Liver (tissue), 8 donors: ENCODE measurements at regions not wholly inside any gene's neighbourhood (a gene's known extent, or its start where the extent isn't known, plus 50 kb on each side); places are given as distances from the start of the nearest gene placed in this dataset.

Experiments
- DNase-seq: peaks from one replicate; pipeline ENCODE4 v3.0.0-alpha.2; 2017; ENCODE audit warnings: low spot score
- H3K27ac ChIP-seq, 2 donors: one replicate each; pipeline ENCODE4 v1.7.0; 2013; ENCODE audit warnings: inconsistent platforms in 2 of 2, low read length in 2 of 2, control low read depth in 1 of 2, low read depth in 1 of 2, mild to moderate bottlenecking in 1 of 2
- H3K27me3 ChIP-seq, 4 donors: one replicate each; pipeline versions ENCODE4 v1.6.1 to v1.7.0; 2013; ENCODE audit warnings: low read length in 3 of 4, inconsistent platforms in 1 of 4, mild to moderate bottlenecking in 1 of 4, moderate library complexity in 1 of 4; ENCODE audit not compliant: control insufficient read depth in 4 of 4, insufficient read depth in 4 of 4
- H3K36me3 ChIP-seq, 4 donors: one replicate each; pipeline versions ENCODE4 v1.6.1 to v1.7.0; 2013; ENCODE audit warnings: low read length in 3 of 4, mild to moderate bottlenecking in 3 of 4, low read depth in 1 of 4, moderate library complexity in 1 of 4; ENCODE audit not compliant: control insufficient read depth in 4 of 4, insufficient read depth in 3 of 4
- H3K4me1 ChIP-seq, 4 donors: one replicate each; pipeline versions ENCODE4 v1.6.1 to v1.7.0; 2013; ENCODE audit warnings: low read length in 3 of 4, mild to moderate bottlenecking in 3 of 4, moderate library complexity in 1 of 4; ENCODE audit not compliant: control insufficient read depth in 4 of 4, insufficient read depth in 4 of 4
- H3K4me3 ChIP-seq, 3 donors: one replicate each; pipeline versions ENCODE4 v1.6.1 to v1.7.0; 2013; ENCODE audit warnings: low read length in 3 of 3, control low read depth in 1 of 3, low read depth in 1 of 3, mild to moderate bottlenecking in 1 of 3
- H3K9ac ChIP-seq, 2 donors: one replicate each; pipeline ENCODE4 v1.7.0; 2013; ENCODE audit warnings: low read length in 2 of 2, mild to moderate bottlenecking in 2 of 2, moderate library complexity in 2 of 2, control low read depth in 1 of 2, low read depth in 1 of 2
- H3K9me3 ChIP-seq, 4 donors: one replicate each; pipeline versions ENCODE4 v1.6.1 to v1.7.0; 2013; ENCODE audit warnings: low read length in 3 of 4; ENCODE audit not compliant: control insufficient read depth in 4 of 4
- ATF3 ChIP-seq: IDR thresholded peaks from 2 replicates; pipeline ENCODE4 v1.6.1; 2016; ENCODE audit warnings: antibody characterized with exemption
- CTCF ChIP-seq: fragments of 150-350 bp; IDR thresholded peaks from 2 replicates; pipeline ENCODE4 v1.5.1; 2017; ENCODE audit warnings: improper control_type of control experiment, low read depth, low read length; ENCODE audit not compliant: missing input control
- FOXA1 ChIP-seq: IDR thresholded peaks from 2 replicates; pipeline ENCODE4 v1.6.1; 2016; ENCODE audit warnings: antibody characterized with exemption
- GABPA ChIP-seq, 2 donors: IDR thresholded peaks in 1 of 2; conservative IDR thresholded peaks in 1 of 2; 2 replicates each; pipeline ENCODE4 v1.6.1; 2016; ENCODE audit warnings: antibody characterized with exemption in 2 of 2, mild to moderate bottlenecking in 1 of 2, moderate library complexity in 1 of 2
- HNF4A ChIP-seq, 2 donors: conservative IDR thresholded peaks; 2 replicates each; pipeline ENCODE4 v1.6.1; 2016; ENCODE audit warnings: antibody characterized with exemption in 2 of 2, mild to moderate bottlenecking in 2 of 2
- HNF4G ChIP-seq: IDR thresholded peaks from 2 replicates; pipeline ENCODE4 v1.6.1; 2016; ENCODE audit warnings: antibody characterized with exemption
- JUND ChIP-seq, 2 donors: IDR thresholded peaks; 2 replicates each; pipeline ENCODE4 v1.6.1; 2016; ENCODE audit warnings: antibody characterized with exemption in 2 of 2
- MAX ChIP-seq: IDR thresholded peaks from 2 replicates; pipeline ENCODE4 v1.6.1; 2016; ENCODE audit warnings: antibody characterized with exemption
- NR2F2 ChIP-seq: IDR thresholded peaks from 2 replicates; pipeline ENCODE4 v1.6.1; 2016; ENCODE audit warnings: antibody characterized with exemption
- REST ChIP-seq: IDR thresholded peaks from 2 replicates; pipeline ENCODE4 v1.6.1; 2016; ENCODE audit warnings: antibody characterized with exemption, mild to moderate bottlenecking
- RXRA ChIP-seq, 2 donors: IDR thresholded peaks; 2 replicates each; pipeline ENCODE4 v1.6.1; 2017 to 2018; ENCODE audit warnings: antibody characterized with exemption in 2 of 2, mild to moderate bottlenecking in 1 of 2
- SP1 ChIP-seq: IDR thresholded peaks from 2 replicates; pipeline ENCODE4 v1.6.1; 2018; ENCODE audit warnings: antibody characterized with exemption, mild to moderate bottlenecking
- TAF1 ChIP-seq: conservative IDR thresholded peaks from 2 replicates; pipeline ENCODE4 v1.6.1; 2016; ENCODE audit warnings: antibody characterized with exemption, mild to moderate bottlenecking
- YY1 ChIP-seq: IDR thresholded peaks from 2 replicates; pipeline ENCODE4 v1.6.1; 2016; ENCODE audit warnings: antibody characterized with exemption, mild to moderate bottlenecking
- WGBS: extraction: QIAGEN DNeasy Blood & Tissue Kit; methylation state at CpG from one replicate; pipeline ENCODE4 v1.1.7; 2013; 5-methylcytosine and 5-hydroxymethylcytosine counted together
- TF ChIP-seq, protein P1 (sequence below): IDR thresholded peaks from 2 replicates; pipeline ENCODE4 v1.6.1; 2016; ENCODE audit warnings: antibody characterized with exemption
- donor health status: healthy.
- donor health status: healthy.
- donor health status: healthy.
- donor health status: healthy.
- donor health status: healthy.

- TF ChIP-seq GABPA (IDR thresholded peaks at IDR 0.05 in 1 of 2, conservative IDR thresholded peaks at IDR 0.05 in 1 of 2) (no peak), JUND (IDR thresholded peaks at IDR 0.05) (no peak)
Observed at GRCh38 chr4:57291911-57292310, 181.7 kb upstream of the IGFBP7 start (continued).

DNA sequence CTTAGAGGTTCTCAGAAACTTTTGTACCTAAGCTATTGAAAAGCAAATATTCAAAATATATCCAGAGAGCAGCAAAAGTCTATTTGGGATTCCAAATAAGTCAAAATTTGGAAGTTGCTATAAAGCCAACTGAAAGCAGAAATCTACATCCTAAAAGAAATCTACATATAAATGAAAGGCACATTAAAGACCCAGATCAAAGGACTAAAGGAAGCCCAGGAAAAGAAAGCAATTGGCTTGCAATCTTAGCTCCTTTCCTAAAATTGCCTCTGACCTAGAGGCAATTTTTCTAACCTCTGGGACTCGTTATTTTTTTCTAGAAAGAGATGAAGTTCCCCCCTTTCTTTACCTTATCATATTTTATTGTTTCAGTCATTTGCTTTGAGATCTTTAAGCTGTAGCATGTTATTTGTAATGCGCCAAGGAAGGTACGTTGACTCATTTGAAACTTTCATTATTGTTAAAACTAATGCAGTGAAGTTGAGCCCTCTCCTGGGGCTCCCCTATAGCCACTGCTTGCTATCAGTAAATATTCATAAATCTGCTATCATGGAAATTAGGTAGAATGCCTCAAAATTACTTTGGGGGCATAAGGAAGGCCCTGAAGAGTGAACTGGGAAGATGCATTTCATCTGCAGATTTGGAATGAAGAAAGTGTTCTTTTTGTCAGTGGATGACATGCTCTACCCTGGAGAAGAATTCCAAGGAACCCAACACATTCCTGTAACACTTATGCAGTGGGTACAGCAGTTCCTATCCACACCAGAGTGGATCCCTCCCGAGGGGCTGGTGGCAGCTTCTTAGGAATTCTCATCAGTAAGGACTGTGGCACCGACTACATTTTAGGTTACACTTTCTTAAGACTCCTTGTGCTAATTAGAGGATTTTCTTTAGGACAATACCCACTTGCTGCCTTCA, 177.8 kb upstream of the IGFBP7 start:
- H3K4me1 ChIP-seq = no peaks in the 10 kb centered on the region
- H3K36me3 ChIP-seq = no peaks in the 10 kb centered on the region
- no peaks in the 10 kb centered on the region for H3K9me3 ChIP-seq
- no peak overlapping the region for H3K4me3 ChIP-seq
- WGBS = 57% methylated on average over 5 of the region's 5 CpGs
- H3K27ac ChIP-seq = no peak overlapping the region
- peaks cover 0 to 3% (median 0%) of the 10 kb centered on the region in 4 donors for H3K27me3 ChIP-seq
- TF ChIP-seq HNF4A (conservative IDR thresholded peaks at IDR 0.05) (no peak), NR2F2 (no peak), SP1 (no peak), RXRA (IDR thresholded peaks at IDR 0.05) (no peak), FOXA1 (no peak), ATF3 (no peak), REST (no peak), GABPA (IDR thresholded peaks at IDR 0.05 in 1 of 2, conservative IDR thresholded peaks at IDR 0.05 in 1 of 2) (no peak), YY1 (no peak), HNF4G (no peak), TAF1 (no peak), MAX (no peak), JUND (IDR thresholded peaks at IDR 0.05) (no peak), CTCF (no peak)
- TF ChIP-seq, protein P1, sequence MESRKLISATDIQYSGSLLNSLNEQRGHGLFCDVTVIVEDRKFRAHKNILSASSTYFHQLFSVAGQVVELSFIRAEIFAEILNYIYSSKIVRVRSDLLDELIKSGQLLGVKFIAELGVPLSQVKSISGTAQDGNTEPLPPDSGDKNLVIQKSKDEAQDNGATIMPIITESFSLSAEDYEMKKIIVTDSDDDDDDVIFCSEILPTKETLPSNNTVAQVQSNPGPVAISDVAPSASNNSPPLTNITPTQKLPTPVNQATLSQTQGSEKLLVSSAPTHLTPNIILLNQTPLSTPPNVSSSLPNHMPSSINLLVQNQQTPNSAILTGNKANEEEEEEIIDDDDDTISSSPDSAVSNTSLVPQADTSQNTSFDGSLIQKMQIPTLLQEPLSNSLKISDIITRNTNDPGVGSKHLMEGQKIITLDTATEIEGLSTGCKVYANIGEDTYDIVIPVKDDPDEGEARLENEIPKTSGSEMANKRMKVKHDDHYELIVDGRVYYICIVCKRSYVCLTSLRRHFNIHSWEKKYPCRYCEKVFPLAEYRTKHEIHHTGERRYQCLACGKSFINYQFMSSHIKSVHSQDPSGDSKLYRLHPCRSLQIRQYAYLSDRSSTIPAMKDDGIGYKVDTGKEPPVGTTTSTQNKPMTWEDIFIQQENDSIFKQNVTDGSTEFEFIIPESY = no peak
- no peak overlapping the region for H3K9ac ChIP-seq
- no peak for DNase-seq
